Mesenchymal stem cell (in vitro differentiated cells and primary cell): ENCODE measurements at regions not wholly inside any gene's neighbourhood (a gene's known extent, or its start where the extent isn't known, plus 50 kb on each side); places are given as distances from the start of the nearest gene placed in this dataset.
A peak's percentile ranks its signal among the peaks of the same experiment; 100 is the strongest.

Experiments
- DNase-seq: peaks from one replicate; pipeline ENCODE4 v3.0.0-alpha.2; 2013
- H2AFZ ChIP-seq: one replicate; pipeline ENCODE4 v1.6.1; 2013; ENCODE audit warnings: low read depth, mild to moderate bottlenecking, control low read depth, inconsistent platforms, low read length, moderate library complexity
- H2AK5ac ChIP-seq: 2 replicates; pipeline ENCODE4 v1.6.1; 2013; ENCODE audit warnings: low read length, moderate library complexity, mild to moderate bottlenecking, inconsistent platforms; ENCODE audit not compliant: severe bottlenecking
- H2BK120ac ChIP-seq: one replicate; pipeline ENCODE4 v1.6.1; 2013; ENCODE audit warnings: low read depth, mild to moderate bottlenecking, inconsistent platforms, low read length, moderate library complexity
- H2BK12ac ChIP-seq, 2 experiments: one replicate each; pipeline ENCODE4 v1.6.1; 2013; ENCODE audit warnings: inconsistent platforms in 2 of 2, low read length in 2 of 2, mild to moderate bottlenecking in 2 of 2, moderate library complexity in 2 of 2, control low read depth in 1 of 2
- H2BK15ac ChIP-seq: one replicate; pipeline ENCODE4 v1.6.1; 2013; ENCODE audit warnings: mild to moderate bottlenecking, low read depth, inconsistent platforms; ENCODE audit not compliant: poor library complexity, severe bottlenecking
- H2BK5ac ChIP-seq: 2 replicates; pipeline ENCODE4 v1.6.1; 2013; ENCODE audit warnings: low read depth, mild to moderate bottlenecking, low read length, control low read depth, inconsistent platforms; ENCODE audit not compliant: poor library complexity, severe bottlenecking
- H3K14ac ChIP-seq, 2 experiments: one replicate each; pipeline ENCODE4 v1.6.1; 2013; ENCODE audit warnings: inconsistent platforms in 2 of 2, low read length in 2 of 2, control low read depth in 1 of 2, mild to moderate bottlenecking in 1 of 2, moderate library complexity in 1 of 2
- H3K18ac ChIP-seq, 2 experiments: one replicate each; pipeline ENCODE4 v1.6.1; 2013; ENCODE audit warnings: inconsistent platforms in 2 of 2, low read length in 2 of 2, control low read depth in 1 of 2, low read depth in 1 of 2, mild to moderate bottlenecking in 1 of 2
- H3K23ac ChIP-seq, 2 experiments: one replicate each; pipeline ENCODE4 v1.6.1; 2013; ENCODE audit warnings: inconsistent platforms in 2 of 2, low read length in 2 of 2, mild to moderate bottlenecking in 2 of 2, moderate library complexity in 2 of 2, control low read depth in 1 of 2
- H3K27ac ChIP-seq: 2 replicates; pipeline ENCODE4 v1.5.1; 2013; ENCODE audit warnings: mild to moderate bottlenecking, moderate library complexity, low read length, control low read depth, inconsistent platforms; ENCODE audit not compliant: poor library complexity, severe bottlenecking
- H3K27me3 ChIP-seq, 2 experiments: 2 replicates each; pipeline versions ENCODE4 v1.6.1 to v1.7.0; 2013; ENCODE audit warnings: low read length in 2 of 2, mild to moderate bottlenecking in 2 of 2, moderate library complexity in 2 of 2, control low read depth in 1 of 2, inconsistent platforms in 1 of 2; ENCODE audit not compliant: control insufficient read depth in 1 of 2, insufficient read depth in 1 of 2
- H3K36me3 ChIP-seq, 2 experiments: 2 replicates each; pipeline versions ENCODE4 v1.6.1 to v1.7.0; 2013; ENCODE audit warnings: low read length in 2 of 2, control low read depth in 1 of 2, inconsistent platforms in 1 of 2, low read depth in 1 of 2, mild to moderate bottlenecking in 1 of 2; ENCODE audit not compliant: insufficient read depth in 2 of 2, control insufficient read depth in 1 of 2
- H3K4ac ChIP-seq, 2 experiments: one replicate each; pipeline ENCODE4 v1.6.1; 2013; ENCODE audit warnings: inconsistent platforms in 2 of 2, low read length in 2 of 2, mild to moderate bottlenecking in 2 of 2, moderate library complexity in 2 of 2, control low read depth in 1 of 2, low read depth in 1 of 2
- H3K4me1 ChIP-seq: 2 replicates; pipeline ENCODE4 v1.6.1; 2013; ENCODE audit warnings: low read depth, low read length, control low read depth; ENCODE audit not compliant: control insufficient read depth, insufficient read depth
- H3K4me2 ChIP-seq: 2 replicates; pipeline ENCODE4 v1.6.1; 2013; ENCODE audit warnings: low read length, mild to moderate bottlenecking, inconsistent platforms; ENCODE audit not compliant: poor library complexity, severe bottlenecking
- H3K4me3 ChIP-seq, 2 experiments: 2 replicates each; pipeline versions ENCODE4 v1.5.1 to v1.7.0; 2013; ENCODE audit warnings: low read length in 2 of 2, mild to moderate bottlenecking in 2 of 2, control low read depth in 1 of 2, low read depth in 1 of 2; ENCODE audit not compliant: insufficient read depth in 1 of 2
- H3K79me1 ChIP-seq: replicated peaks from 2 replicates; pipeline ENCODE4 v1.6.1; 2013; ENCODE audit warnings: mild to moderate bottlenecking, control low read depth, low read length, inconsistent platforms; ENCODE audit not compliant: poor library complexity, severe bottlenecking
- H3K9ac ChIP-seq: 2 replicates; pipeline ENCODE4 v1.7.0; 2013; ENCODE audit warnings: mild to moderate bottlenecking, low read length, moderate library complexity
- H3K9me3 ChIP-seq: 2 replicates; pipeline ENCODE4 v1.7.0; 2013; ENCODE audit warnings: mild to moderate bottlenecking, low read length; ENCODE audit not compliant: control insufficient read depth
- H4K8ac ChIP-seq: one replicate; pipeline ENCODE4 v1.6.1; 2013; ENCODE audit warnings: inconsistent platforms, mild to moderate bottlenecking, low read length, moderate library complexity
- H4K91ac ChIP-seq: one replicate; pipeline ENCODE4 v1.6.1; 2013; ENCODE audit warnings: mild to moderate bottlenecking, low read length, inconsistent platforms
- WGBS: methylation state at CpG from one replicate; pipeline ENCODE4 v1.1.7; 2013; ENCODE audit warnings: mixed read lengths; 5-methylcytosine and 5-hydroxymethylcytosine counted together

DNA sequence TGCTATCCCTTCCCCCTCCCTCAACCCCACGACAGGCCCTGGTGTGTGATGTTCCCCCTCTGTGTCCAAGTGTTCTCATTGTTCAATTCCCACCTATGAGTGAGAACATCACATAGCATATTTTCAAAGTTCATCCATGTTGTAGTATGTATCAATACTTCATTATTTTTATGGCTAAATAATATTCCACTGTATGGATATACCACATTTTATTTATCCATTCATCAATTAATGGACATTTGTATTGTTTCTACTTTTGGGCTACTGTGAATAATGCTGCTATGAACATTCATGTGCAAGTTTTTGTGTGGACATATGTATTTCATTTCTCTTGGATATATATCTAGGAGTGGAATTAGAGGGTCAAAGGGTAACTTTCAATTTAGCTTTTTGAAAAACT is 58.7 kb upstream of the ARMC2 start:
- Histone ChIP-seq H2BK15ac (no peak overlapping the region), H2BK120ac (no peak overlapping the region), H3K4me2 (no peak overlapping the region), H3K4me3 (no peak overlapping the region), H3K23ac (no peak overlapping the region), H2BK5ac (no peak overlapping the region), H3K18ac (no peak overlapping the region), H3K36me3 (no peaks in the 10 kb centered on the region), H3K79me1 (no peaks in the 10 kb centered on the region), H3K9me3 (peaks cover 4% of the 10 kb centered on the region), H2AFZ (no peak overlapping the region), H2BK12ac (no peak overlapping the region), H3K4ac (no peak overlapping the region), H3K9ac (no peak overlapping the region), H2AK5ac (no peak overlapping the region), H3K27me3 (no peaks in the 10 kb centered on the region), H3K27ac (no peak overlapping the region), H4K91ac (no peak overlapping the region), H3K14ac (no peak overlapping the region), H4K8ac (no peak overlapping the region), H3K4me1 (peaks cover 2% of the 10 kb centered on the region)
- no peak for DNase-seq
- WGBS: 75% methylated on average over 1 of the region's 1 CpG

DNA sequence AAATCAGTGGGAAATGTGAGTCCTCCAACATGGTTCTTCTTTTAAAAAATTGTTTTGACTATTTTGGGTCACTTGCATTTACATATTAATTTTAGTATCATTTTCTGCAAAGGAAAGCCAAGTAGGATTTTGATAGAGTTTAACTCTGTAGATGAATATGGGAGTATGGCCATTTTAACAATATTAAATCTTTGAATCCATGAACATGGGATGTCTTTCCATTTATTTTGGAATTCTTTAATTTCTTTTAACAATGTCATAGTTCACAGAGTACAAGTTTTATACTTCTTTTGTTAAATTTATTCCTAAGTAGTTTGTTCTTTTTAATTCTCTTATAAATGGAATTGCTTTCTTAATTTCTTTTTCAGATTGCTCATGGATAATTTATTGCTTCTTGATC is 56.5 kb upstream of the ARMC2 start:
- Histone ChIP-seq H4K8ac (no peak overlapping the region), H2AFZ (no peak overlapping the region), H2BK15ac (no peak overlapping the region), H3K4me3 (no peak overlapping the region), H3K18ac (no peak overlapping the region), H3K23ac (no peak overlapping the region), H3K9me3 (peaks cover 4% of the 10 kb centered on the region), H3K4me1 (peaks cover 3% of the 10 kb centered on the region), H3K4me2 (no peak overlapping the region), H3K4ac (no peak overlapping the region), H3K27ac (no peak overlapping the region), H2BK120ac (no peak overlapping the region), H2BK12ac (no peak overlapping the region), H4K91ac (no peak overlapping the region), H2BK5ac (no peak overlapping the region), H2AK5ac (no peak overlapping the region), H3K36me3 (no peaks in the 10 kb centered on the region), H3K79me1 (no peaks in the 10 kb centered on the region), H3K27me3 (no peaks in the 10 kb centered on the region), H3K14ac (no peak overlapping the region), H3K9ac (no peak overlapping the region)
- no peak for DNase-seq

DNA sequence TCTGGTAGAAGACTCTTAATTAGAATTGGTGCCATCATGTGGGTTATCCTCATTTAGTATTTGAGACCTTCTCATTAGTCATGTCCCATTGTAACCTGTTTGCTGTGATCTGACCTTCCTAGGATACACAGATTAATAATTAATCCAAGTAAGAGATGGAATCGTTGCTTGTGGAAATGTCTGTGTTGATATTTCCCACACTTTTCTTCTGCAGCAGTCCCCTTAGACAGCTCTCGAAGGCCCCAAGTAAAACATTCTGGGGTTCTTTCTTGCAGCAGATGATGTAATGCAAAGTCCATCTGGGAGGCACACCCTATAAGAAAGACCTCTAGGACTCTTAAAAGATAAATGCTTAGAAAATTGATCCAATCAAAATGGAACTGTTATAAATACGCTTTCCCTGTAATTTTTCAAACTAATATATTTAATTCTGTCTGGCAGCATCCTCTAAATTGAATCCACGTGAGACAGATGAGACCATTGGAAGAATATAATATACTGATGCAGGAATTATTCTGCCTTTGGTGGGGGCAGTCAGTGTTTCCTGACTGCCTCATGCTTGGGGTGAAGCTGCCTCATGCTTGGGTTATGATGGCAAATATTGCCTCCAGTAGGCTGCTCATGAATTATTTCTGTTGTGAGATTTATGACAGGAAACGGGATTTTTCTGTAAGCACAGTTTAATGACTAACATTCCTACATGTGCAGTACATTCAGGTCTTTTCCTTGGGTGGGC is 54.5 kb upstream of the ARMC2 start:
- no peak overlapping the region for H3K4me3 ChIP-seq
- 79% methylated on average over 3 of the region's 5 CpGs for WGBS
- H2BK12ac ChIP-seq: no peak overlapping the region
- DNase-seq: no peak
- H2BK5ac ChIP-seq: no peak overlapping the region
- H3K79me1 ChIP-seq: no peaks in the 10 kb centered on the region
- H3K14ac ChIP-seq: no peak overlapping the region
- H4K8ac ChIP-seq: no peak overlapping the region
- no peaks in the 10 kb centered on the region for H3K36me3 ChIP-seq
- no peak overlapping the region for H3K23ac ChIP-seq
- H3K9me3 ChIP-seq: no peaks in the 10 kb centered on the region
- no peak overlapping the region for H2AK5ac ChIP-seq
- H3K4ac ChIP-seq: no peak overlapping the region
- H4K91ac ChIP-seq: no peak overlapping the region
- H3K4me2 ChIP-seq: no peak overlapping the region
- no peak overlapping the region for H3K18ac ChIP-seq
- no peak overlapping the region for H2BK15ac ChIP-seq
- H3K4me1 ChIP-seq: peaks cover 7% of the 10 kb centered on the region
- no peak overlapping the region for H2BK120ac ChIP-seq
- no peak overlapping the region for H2AFZ ChIP-seq
- no peak overlapping the region for H3K9ac ChIP-seq
- no peaks in the 10 kb centered on the region for H3K27me3 ChIP-seq
- peak overlapping the region; percentile 7 for H3K27ac ChIP-seq

DNA sequence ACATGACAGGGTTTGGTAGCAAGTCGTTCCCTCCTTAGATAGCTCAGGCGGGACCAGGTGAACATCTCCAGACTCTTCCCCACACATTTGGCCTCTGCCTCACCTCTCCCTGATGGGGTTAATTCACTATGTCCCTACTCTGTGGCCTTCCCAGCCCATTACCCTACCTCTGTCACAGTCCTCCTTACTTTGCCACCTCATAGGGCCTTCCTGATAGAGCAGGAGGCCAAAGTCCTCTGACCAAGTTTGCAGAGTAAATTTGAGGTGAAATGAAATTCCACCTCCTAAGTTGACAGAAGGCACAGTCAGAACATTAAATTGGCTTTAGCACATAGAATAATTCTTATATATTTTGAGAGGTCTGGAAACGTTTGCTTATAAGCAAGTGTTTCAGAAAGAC is 53.1 kb upstream of the ARMC2 start:
- Histone ChIP-seq H2BK15ac (no peak overlapping the region), H3K9me3 (no peaks in the 10 kb centered on the region), H3K4me1 (peaks cover 14% of the 10 kb centered on the region), H2AK5ac (peak overlapping the region; percentile 78), H4K91ac (no peak overlapping the region), H3K4me2 (no peak overlapping the region), H4K8ac (no peak overlapping the region), H2BK120ac (no peak overlapping the region), H2BK5ac (no peak overlapping the region), H3K79me1 (no peaks in the 10 kb centered on the region), H3K23ac (no peak overlapping the region), H2AFZ (no peak overlapping the region), H3K27ac (no peak overlapping the region), H3K14ac (no peak overlapping the region), H3K9ac (no peak overlapping the region), H3K18ac (no peak overlapping the region), H3K4ac (no peak overlapping the region), H2BK12ac (no peak overlapping the region), H3K36me3 (peaks cover 0 to 3% of the 10 kb centered on the region in 2 experiments), H3K27me3 (no peaks in the 10 kb centered on the region), H3K4me3 (no peak overlapping the region)
- DNase-seq: no peak
- 100% methylated on average over 2 of the region's 3 CpGs for WGBS
